GM21786 (cell line): ENCODE measurements at regions not wholly inside any gene's neighbourhood (a gene's known extent, or its start where the extent isn't known, plus 50 kb on each side); places are given as distances from the start of the nearest gene placed in this dataset.
"Not testable (repeated sequence)": the region's sequence is repeated elsewhere in the genome, so short reads cannot be mapped to it uniquely, and the experiment has no call there.

Experiments
- ATAC-seq: cut with Tn5 transposase; IDR thresholded peaks from one replicate; pipeline ENCODE4 v1.9.1; 2021; ENCODE audit not compliant: unreplicated experiment

DNA sequence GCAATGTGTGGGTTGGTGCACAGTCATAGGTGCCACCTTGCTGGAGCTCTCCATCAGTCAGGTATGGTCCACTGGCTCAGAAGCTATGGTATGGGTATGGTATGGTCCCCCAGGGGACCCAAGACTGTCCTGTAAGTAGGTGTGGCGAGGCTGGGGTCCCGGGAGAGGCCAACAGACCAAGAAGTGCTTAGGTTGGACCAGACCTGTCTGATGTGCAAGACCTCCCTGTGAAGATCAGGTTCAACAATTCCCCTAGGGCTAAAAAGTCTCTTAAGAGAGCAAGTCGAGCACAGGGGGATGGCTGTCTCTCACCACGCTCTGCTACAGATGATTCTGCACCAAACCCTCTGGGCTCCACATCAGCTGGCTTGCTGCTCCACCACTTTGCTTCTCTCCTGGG is 1145.0 kb downstream of the RPA4 start:
- no peak for ATAC-seq

DNA sequence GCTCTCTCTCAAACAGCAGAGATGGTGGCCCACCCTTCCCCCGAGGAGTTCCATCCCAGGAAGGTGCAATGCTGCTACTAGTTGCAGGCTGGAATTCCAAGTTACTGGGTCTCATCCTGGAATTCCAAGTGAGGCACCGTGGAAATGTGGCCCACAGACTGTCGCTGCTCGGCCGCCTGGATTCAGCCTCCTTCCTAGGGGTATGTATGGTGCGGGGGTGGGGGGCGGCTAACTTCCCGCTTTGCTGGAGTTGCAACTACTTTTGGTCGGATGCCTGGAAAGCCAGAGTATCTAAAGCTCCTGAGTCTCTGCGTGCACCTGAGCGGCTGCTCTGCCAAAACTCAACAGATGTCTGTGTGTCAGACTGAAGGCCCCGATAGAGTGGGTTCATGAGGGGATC is 1146.2 kb downstream of the RPA4 start:
- ATAC-seq: no peak

DNA sequence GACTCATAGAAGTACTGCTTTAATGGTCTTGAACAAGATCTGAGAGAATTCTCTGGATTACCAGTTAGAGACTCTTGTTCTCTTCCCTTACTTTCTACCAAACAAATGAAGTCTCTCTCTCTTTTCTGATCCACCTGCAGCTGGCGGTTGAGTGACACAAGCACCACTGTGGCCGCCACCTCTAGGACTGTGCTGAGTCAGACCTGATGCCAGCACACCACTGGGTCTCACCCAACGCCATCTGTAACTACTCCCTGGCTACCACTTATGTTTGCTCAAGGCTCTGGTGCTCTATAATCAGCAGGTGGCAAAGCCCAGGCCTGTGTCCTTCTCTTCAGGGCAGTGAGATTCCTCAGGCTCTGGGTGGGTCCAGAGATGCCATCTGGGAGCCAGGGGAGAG is 1173.5 kb downstream of the RPA4 start:
- ATAC-seq: no peak

DNA sequence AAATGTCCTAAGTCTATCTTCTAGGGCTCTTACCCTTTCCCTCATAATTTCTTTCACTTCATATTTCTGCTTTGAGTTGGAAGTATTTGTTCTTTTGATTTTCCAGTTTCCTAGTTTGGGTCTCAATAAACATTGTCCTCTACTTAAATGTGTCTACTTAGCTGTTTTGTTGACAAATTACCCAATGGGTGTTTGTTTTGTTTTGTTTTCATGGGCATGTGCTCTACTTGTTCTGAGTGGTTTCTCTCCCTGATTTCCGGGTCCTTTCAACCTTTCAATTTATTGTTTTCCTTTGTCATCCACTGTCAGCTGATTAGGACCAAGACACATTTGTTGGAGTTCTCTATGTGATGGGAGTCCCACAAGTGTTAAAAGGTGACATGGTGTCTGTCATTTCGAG is 1181.4 kb downstream of the RPA4 start:
- no peak for ATAC-seq

DNA sequence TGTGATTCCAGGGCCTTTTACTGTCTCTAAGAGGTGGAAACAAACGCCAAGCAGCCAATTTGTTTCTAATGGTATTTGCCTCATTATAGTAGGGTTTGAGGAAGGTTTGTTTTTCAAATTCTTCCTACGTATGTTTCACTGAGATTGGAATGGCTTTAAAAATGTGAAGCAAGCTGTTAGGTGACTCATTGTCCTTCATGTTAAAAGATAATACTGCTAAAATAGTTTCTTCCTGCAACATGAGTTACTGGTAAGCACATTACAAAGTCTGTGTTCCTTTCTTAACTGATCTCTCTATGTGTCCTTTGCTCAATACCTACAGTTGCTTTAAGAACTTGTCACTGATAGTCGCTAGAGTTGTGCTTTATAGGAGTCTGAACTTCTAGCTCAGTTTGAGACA is 1183.9 kb downstream of the RPA4 start:
- no peak for ATAC-seq

DNA sequence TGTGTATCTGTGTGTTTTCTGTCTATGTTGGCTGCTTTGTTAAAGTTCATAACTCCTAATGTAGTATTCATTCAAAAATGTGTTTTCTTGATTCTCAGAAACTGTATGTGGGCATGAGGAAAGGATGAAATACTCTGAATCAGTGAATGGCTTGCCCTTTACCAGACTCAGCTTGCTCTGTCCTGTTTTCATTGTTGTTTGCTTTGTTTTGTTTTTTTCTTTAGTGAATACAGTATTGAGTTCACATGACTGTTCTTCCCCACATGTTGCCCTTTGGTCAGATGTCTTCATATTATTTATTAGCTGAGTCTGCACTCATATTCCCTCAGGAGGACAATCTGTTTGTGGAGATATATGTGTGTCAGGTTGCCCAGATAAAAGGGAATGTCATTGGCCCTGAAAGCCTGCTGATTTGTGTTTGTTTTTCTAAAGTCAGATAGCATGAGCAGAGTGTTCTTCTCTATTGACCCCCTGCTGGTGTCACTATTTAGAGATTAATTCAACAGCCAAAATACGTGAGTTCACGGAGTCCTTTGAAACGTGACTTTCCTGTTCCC is 1184.4 kb downstream of the RPA4 start:
- no peak for ATAC-seq

DNA sequence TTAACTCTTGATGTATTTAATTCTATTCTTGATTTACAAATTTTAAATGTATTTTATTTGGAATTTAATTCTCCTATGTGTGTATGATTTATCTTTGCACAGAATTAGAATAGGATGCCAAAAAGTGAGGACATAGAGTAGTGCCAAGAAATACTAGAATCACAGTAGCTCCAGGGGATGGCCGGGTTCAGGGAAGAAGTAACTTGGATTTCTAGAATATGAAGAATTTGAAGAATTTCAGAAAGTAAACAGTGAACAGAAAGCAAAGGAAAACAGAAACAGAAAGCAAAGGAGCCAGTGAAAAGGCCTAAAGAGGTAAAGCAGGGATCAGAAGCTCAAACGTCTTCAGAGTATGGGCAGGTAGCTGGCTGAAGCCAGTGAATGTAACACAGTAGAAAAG is 1187.6 kb downstream of the RPA4 start:
- ATAC-seq: no peak

DNA sequence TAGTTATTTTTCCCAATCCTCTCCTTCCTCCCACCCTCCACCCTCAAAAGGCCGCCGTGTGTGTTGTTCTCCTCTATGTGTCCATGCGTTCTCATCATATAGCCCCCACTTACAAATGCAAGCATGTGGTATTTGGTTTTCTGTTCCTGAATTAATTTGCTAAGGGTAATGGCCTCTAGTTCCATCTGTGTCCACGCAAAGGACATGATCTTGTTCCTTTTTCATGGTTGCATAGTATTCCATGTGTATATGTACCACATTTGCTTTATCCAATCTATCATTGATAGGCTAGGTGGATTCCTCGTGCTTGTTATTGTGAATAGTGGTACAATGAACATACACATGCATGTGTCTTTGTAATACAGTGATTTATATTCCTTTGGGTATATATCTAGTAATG is 1193.7 kb downstream of the RPA4 start:
- ATAC-seq: no peak

DNA sequence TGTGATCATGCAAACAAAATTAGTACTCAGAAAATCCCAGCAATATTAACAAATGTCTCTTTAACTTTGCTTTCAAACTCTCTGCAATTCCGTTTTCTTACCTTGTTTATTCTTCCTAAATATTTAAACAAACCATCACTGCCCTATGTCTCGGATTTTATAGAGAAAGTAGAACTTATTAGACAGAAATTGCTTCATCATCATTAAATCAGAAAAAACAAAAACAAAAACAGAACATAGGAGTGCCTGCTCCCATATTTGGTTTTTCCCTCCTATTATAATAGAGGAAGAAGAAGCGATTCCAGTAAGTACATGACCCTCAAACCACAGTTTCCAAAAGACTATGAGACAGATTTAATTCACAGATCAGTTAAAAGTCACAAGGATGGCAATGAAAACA is 1228.0 kb downstream of the RPA4 start:
- no peak for ATAC-seq

DNA sequence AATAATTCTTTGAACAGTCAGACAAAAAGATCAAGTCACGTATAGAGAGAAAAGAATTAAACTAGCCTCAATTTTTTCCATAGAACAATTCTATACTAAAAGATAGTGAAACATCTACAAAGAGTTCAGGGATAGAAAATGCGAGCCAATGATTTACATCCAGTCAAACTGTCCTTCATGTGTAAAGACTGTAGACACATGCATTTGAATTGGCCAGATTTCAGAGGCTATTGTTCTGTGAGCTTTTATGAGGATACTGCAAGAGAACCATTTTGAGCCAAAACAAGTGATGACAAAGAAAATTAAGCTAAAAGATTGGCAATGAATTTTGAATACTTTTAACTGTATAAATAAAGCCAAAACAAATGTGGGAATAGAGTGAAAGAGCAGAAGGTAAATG is 1230.3 kb downstream of the RPA4 start:
- no peak for ATAC-seq

DNA sequence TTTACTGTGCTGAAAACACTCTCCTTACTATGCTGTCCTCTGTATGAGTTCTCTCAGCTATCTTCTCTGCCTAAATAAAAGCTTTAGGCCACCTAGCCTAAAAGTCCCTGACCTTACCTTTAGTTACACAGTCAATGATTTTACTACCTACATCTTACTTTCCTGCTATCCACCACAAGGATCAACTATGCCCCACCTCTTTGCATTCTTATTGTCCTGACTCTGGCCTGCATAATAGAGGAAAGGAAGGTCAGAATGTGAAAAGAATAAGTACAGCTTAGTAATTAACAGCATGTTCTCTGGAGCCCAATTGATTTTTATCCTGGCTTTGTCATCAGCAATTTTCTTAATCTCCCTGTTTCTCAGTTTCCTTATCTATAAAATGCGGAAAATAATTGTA is 1257.8 kb downstream of the RPA4 start:
- no peak for ATAC-seq

DNA sequence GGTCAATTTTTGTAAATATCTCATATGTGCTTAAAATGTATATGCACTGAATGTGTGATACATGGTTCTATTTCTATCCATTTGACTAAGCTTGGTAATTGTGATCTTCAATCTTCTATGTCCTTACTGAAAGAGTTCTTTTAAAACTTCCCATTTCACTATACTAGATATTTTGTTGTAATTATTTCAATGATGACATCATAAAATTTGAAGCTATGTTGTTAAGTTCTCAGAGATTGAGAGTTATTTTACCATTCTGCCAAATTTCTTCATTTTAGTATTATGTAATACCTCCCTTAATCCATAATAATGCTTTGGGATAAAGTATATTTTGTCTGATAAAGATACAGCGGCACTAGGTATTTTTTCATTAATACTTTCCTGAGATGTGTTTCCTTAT is 1307.3 kb downstream of the RPA4 start:
- ATAC-seq: no peak

DNA sequence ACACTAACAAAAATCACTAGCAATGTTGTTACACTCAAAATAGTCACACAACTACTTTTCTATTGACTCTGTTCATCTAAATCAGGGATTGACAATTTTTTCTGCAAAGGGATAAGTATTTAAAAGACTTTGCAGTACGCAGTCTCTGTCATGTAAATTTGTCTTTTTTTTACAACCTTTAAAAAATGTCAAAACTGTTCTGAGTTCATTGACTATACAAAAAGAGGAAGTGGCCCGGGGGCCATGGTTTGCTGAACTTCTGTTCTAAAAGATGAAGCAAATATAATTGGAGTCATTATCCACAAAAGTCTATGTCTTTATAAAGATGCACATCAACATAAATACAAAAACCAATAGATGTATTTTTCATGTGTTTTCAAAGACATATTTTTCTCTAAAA is 1310.3 kb downstream of the RPA4 start:
- no peak for ATAC-seq

DNA sequence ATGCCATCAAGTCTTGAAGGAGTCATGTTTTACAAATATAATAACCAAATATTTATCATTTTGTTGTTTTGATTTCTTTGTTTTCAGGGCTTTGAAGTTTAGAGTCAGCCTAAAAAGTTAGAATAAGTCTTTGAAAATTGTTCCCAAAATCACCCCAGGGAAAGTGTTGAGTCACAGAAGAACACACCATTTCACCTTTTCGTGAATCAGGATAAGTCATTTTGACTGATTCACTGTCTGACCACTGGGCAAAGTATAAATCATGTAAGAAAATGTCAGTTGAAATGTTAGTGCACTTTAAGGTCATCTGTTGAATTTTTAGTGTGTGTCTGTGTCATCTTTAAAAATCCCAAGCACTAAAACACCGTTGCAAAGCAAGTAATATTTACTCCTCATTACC is 1320.1 kb downstream of the RPA4 start:
- ATAC-seq: no peak

DNA sequence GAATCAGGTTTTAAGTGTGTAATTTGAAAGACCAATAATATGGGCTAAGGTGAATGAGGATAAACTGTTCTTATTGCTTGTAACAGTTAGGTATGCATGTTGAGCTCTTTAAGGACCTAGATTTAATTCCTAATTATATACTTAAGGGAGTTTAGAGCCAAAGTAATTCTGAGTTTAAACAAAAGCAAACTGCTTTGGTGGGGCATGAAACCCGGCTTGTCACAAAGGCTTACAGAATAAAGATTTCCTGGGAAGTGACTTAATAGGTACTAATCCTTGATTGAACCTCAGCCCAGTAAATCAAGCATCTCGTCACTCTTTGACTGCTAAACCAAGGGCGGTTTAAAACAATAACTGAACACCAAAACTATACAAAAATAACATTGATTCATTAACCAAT is 1324.2 kb downstream of the RPA4 start:
- no peak for ATAC-seq

DNA sequence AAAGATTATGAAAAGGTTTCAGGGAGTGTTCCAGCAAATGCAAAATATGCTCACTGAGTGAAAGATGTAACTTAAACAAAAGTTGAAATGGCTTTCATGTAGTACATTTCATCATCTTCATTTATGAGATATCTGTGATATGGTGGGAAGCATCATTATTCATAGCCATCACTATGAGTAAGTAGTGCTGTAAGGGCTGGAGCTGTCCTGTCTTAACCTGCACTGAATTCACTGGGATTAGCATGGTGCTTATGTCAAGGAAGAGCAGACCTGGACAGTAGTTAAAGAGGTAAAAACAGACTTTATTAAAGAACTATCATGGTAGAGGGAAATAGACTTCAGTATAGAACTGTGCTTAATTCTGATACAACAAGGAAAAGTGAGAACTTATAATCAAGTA is 1347.3 kb downstream of the RPA4 start:
- no peak for ATAC-seq

DNA sequence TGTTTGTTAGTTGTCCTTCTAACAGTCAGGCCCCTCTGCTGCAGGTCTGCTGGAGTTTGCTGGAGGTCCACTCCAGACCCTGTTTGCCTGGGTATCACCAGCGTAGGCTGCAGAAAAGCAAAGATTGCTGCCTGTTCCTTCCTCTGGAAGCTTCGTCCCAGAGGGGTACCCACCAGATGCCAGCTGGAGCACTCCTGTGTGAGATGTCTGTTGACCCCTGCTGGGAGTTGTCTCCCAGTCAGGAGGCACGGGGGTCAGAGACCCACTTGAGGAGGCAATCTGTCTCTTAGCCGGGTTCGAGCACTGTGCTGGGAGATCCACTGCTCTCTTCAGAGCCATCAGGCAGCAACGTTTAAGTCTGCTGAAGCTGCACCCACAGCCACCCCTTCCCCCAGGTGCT is 1356.4 kb downstream of the RPA4 start:
- not testable (repeated sequence) for ATAC-seq

DNA sequence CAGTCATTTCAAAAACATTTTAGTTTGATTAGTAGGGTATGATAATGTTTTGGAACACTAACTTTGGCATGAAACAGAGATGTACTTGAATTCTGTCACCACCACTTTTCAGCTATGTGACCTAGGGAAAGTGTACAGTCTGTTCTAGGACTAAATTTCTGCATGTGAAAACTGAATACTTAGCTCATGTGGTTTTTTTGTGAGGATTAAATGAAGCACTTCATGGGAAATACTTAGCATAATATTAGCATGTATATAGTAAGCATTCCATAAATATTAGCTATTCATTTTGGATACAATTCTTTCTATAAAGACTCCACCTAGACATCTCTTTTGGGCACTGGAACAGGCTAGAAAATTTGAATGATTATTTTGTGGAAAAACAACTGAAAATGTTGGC is 1379.4 kb downstream of the RPA4 start:
- no peak for ATAC-seq

DNA sequence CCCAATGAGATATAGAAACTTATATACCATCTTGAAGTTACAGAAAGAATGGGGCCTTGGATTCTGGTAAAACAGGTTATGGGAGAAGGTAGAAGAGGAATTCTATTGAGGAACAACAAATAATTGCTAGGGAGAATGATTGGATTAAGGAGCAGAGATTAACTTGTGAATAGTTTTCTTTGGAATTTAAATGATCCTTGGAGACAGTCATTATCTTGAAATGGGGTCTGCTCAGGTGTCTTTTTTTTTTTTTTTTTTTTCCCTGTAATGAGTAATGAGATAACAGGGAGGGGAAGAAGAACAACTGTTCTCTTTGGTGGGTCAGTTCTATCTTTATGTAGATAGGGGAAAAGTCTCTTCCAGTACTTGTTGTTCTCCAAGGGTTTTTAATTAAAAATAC is 1406.0 kb downstream of the RPA4 start:
- ATAC-seq: no peak

DNA sequence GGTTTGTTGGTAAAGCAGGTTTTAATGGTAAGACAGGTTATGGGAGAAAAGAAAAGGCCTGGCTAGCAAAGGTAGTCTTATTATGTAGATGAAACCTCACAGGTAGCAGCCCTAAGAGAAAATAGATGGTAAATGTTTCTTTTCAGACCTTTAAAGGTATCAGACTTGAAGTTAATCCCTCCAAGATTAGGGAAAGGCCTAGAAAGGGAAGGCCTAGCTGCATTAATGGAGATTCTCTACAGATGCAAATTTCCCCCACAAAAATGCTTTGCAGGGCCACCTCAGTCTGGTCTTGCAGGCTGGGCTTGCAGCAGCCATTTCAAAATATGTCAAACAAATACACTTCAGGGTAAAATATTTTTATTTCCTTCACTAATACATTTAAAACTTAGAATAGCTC is 1410.6 kb downstream of the RPA4 start:
- no peak for ATAC-seq

DNA sequence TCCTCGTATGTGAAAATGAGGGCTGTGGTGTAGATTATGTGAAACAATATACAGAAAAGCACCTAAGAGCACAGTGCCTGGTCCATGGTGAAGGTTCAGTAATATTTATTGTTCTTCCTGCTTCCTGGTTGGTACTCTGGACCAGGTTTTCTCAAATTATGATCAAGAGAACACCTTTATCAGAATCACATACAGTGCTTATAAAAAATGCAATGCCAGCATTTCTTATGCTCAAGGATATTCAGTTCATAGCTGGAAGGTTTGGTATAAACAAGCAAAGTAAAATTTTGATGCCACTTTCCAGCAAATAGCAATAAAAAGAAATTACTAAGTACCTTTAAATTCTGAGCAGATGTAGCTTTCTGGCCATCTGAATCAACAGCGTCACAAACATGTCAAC is 1412.4 kb downstream of the RPA4 start:
- no peak for ATAC-seq

DNA sequence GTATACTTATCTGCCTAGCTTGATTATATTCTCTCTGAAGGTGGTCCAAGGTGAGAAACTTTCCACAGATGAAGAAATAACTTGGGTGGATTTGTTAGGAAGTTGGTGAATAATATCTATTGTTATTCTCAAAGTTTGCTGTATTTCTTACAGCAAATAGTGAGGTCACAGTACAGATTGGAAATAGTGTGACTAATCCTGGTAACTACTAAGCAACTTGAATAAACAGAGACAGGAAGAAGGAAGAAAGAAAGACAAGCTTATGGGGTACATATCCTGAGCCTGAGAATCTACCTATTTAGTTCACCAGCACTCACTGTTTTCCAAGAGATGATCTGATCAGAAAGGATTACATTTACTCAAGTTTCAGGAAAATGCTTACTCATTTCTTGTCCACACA is 1416.1 kb downstream of the RPA4 start:
- no peak for ATAC-seq

DNA sequence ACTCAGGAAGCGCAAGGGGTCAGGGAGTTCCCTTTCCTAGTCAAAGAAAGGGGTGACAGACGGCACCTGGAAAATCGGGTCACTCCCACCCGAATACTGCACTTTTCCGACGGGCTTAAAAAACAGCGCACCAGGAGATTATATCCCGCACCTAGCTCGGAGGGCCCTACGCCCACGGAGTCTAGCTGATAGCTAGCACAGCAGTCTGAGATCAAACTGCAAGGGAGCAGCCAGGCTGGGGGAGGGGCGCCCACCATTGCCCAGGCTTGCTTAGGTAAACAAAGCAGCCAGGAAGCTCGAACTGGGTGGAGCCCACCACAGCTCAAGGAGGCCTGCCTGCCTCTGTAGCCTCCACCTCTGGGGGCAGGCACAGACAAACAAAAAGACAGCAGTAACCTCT is 1416.8 kb downstream of the RPA4 start:
- ATAC-seq: not testable (repeated sequence)

DNA sequence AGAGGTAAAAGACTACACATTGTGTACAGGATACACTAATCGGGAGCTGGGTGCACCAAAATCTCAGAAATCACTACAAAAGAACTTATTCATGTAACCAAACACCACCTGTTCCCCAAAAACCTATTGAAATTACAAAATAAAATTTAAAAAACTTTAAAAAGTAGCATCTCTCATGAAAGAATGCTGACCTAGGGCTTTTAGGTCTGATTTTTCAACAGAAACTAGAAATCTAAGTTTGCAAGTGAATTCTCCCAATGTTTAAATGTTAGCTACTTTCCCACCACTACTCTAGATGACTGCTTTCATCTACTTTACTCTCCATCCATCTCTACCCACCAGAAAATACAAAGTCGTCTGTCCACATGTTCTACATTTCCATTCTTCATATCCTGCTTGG is 1447.7 kb downstream of the RPA4 start:
- no peak for ATAC-seq
